ENCODE measurements at regions not wholly inside any gene's neighbourhood (a gene's known extent, or its start where the extent isn't known, plus 50 kb on each side); places are given as distances from the start of the nearest gene placed in this dataset.

DNA sequence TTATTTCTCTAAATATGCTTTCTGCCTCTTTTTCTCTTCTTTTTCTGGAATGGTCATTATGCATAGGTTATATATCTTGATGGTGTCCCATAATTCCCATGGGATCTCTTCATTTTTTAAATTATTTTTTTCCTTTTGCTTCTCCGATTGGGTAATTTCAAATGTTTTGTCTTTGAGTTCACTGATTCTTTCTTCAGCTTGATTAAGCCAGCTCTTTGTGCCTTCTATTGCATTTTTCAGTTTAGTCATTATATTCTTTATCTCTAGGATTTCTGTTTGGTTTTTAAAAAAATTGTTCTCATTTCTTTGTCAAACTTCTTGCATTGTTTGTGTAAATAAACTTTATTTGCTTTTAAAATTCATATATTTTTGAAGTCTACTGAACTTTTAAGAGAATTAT is 251.1 kb downstream of the INSIG2 start:
- TF ChIP-seq, protein P1, sequence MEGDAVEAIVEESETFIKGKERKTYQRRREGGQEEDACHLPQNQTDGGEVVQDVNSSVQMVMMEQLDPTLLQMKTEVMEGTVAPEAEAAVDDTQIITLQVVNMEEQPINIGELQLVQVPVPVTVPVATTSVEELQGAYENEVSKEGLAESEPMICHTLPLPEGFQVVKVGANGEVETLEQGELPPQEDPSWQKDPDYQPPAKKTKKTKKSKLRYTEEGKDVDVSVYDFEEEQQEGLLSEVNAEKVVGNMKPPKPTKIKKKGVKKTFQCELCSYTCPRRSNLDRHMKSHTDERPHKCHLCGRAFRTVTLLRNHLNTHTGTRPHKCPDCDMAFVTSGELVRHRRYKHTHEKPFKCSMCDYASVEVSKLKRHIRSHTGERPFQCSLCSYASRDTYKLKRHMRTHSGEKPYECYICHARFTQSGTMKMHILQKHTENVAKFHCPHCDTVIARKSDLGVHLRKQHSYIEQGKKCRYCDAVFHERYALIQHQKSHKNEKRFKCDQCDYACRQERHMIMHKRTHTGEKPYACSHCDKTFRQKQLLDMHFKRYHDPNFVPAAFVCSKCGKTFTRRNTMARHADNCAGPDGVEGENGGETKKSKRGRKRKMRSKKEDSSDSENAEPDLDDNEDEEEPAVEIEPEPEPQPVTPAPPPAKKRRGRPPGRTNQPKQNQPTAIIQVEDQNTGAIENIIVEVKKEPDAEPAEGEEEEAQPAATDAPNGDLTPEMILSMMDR (IDR thresholded peaks at IDR 0.05; ENCODE audit: insufficient read depth, low read length, poor library complexity, severe bottlenecking), result no peak
- TF ChIP-seq EZH2phosphoT487 (conservative IDR thresholded peaks at IDR 0.05; ENCODE audit: low read length), result no peak
- no peaks in the 10 kb centered on the region for H3K9me2 ChIP-seq (replicated peaks; ENCODE audit: insufficient read depth, low read length)
- no peaks in the 10 kb centered on the region for H3K27me3 ChIP-seq (ENCODE audit: low read length)
- no peak overlapping the region for H3K4me3 ChIP-seq (ENCODE audit: insufficient read depth, low read length, poor library complexity, severe bottlenecking)
- no peaks in the 10 kb centered on the region for H3K36me3 ChIP-seq (ENCODE audit: low read length)
- H3K9ac ChIP-seq (ENCODE audit: low read length), result no peak overlapping the region
- H2AFZ ChIP-seq (ENCODE audit: low read depth, low read length, severe bottlenecking), result no peak overlapping the region
- no peak overlapping the region for H3K27ac ChIP-seq (ENCODE audit: low read depth, low read length)
- no peaks in the 10 kb centered on the region for H3K79me2 ChIP-seq (ENCODE audit: insufficient read depth, low read length)
- no peaks in the 10 kb centered on the region for H3K9me3 ChIP-seq (ENCODE audit: insufficient read depth, low read length)
- H4K20me1 ChIP-seq (ENCODE audit: low read depth, low read length), result no peaks in the 10 kb centered on the region
- H3K4me2 ChIP-seq (ENCODE audit: low read depth, low read length, poor library complexity, severe bottlenecking), result no peak overlapping the region
- no peaks in the 10 kb centered on the region for H3F3A ChIP-seq (ENCODE audit: insufficient read depth)

DNA sequence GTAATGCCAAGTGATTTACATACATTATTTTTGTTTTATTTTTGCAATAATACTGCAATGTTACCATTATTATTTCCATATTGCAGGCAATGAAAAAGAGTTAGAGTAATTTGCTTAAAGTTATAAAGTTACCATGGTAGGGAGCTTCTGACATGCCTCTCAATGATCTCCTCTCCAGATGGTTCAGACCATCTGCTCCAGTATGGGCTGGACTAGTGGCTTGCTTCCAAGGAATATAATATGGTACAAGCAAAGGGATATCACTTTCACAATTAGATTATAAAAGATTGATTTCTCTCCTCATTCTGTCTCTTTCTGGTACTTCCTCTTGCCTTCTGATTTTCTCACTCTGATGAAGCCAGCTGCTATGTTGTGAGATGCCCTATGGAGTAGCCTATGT is 245.4 kb downstream of the INSIG2 start:
- Histone ChIP-seq H3K36me3 (ENCODE audit: low read length) (no peaks in the 10 kb centered on the region), H3K9ac (ENCODE audit: low read length) (no peak overlapping the region), H3K9me3 (ENCODE audit: insufficient read depth, low read length) (no peaks in the 10 kb centered on the region), H2AFZ (ENCODE audit: low read depth, low read length, severe bottlenecking) (no peak overlapping the region), H3K79me2 (ENCODE audit: insufficient read depth, low read length) (no peaks in the 10 kb centered on the region), H3K4me3 (ENCODE audit: insufficient read depth, low read length, poor library complexity, severe bottlenecking) (no peak overlapping the region), H3K27me3 (ENCODE audit: low read length) (no peaks in the 10 kb centered on the region), H4K20me1 (ENCODE audit: low read depth, low read length) (no peaks in the 10 kb centered on the region), H3K27ac (ENCODE audit: low read depth, low read length) (no peak overlapping the region), H3K9me2 (replicated peaks; ENCODE audit: insufficient read depth, low read length) (no peaks in the 10 kb centered on the region), H3F3A (ENCODE audit: insufficient read depth) (no peaks in the 10 kb centered on the region), H3K4me2 (ENCODE audit: low read depth, low read length, poor library complexity, severe bottlenecking) (no peak overlapping the region)
- no peak for TF ChIP-seq EZH2phosphoT487 (conservative IDR thresholded peaks at IDR 0.05; ENCODE audit: low read length)
- TF ChIP-seq, protein P1 (IDR thresholded peaks at IDR 0.05; ENCODE audit: insufficient read depth, low read length, poor library complexity, severe bottlenecking), result no peak

DNA sequence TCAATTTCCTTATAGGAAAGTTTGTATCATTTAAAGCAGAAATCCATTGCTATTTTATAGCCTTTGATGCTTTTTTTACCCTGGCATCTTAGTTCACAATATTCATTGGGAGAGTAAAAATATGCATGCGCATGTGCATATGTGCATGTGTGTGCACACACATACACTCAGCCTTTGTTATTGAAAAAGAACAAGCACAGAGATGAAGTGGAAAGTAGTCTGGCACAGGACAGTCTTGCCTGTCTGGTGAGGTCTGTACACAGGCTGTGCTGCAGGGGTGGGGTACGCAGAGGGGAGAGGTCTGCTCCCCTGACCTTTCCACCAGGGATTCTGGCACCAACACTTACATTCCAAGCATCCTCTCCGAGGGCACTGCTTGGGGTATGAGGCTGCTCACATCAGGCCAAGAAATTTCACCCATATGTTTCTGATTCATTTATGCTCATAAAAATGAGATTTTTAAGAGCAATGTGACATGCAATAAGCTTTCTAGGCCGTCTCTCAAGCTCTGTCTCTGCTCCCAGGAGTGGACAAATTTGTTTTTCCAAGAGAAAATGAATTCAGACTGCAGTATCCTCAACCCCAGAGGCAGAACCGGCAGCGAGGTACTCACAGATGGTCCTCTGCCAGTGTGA is 237.2 kb downstream of the INSIG2 start:
- TF ChIP-seq, protein P1 (IDR thresholded peaks at IDR 0.05; ENCODE audit: insufficient read depth, low read length, poor library complexity, severe bottlenecking), result no peak
- no peak for TF ChIP-seq EZH2phosphoT487 (conservative IDR thresholded peaks at IDR 0.05; ENCODE audit: low read length)
- Histone ChIP-seq H3K27ac (ENCODE audit: low read depth, low read length) (no peak overlapping the region), H2AFZ (ENCODE audit: low read depth, low read length, severe bottlenecking) (no peak overlapping the region), H3F3A (ENCODE audit: insufficient read depth) (no peaks in the 10 kb centered on the region), H3K9ac (ENCODE audit: low read length) (no peak overlapping the region), H3K79me2 (ENCODE audit: insufficient read depth, low read length) (no peaks in the 10 kb centered on the region), H3K36me3 (ENCODE audit: low read length) (no peaks in the 10 kb centered on the region), H3K9me3 (ENCODE audit: insufficient read depth, low read length) (no peaks in the 10 kb centered on the region), H3K4me2 (ENCODE audit: low read depth, low read length, poor library complexity, severe bottlenecking) (no peak overlapping the region), H3K4me3 (ENCODE audit: insufficient read depth, low read length, poor library complexity, severe bottlenecking) (no peak overlapping the region), H3K27me3 (ENCODE audit: low read length) (no peaks in the 10 kb centered on the region), H4K20me1 (ENCODE audit: low read depth, low read length) (no peaks in the 10 kb centered on the region), H3K9me2 (replicated peaks; ENCODE audit: insufficient read depth, low read length) (no peaks in the 10 kb centered on the region)

Data from SU-DHL-6 (cell line).